ENCODE measurements at regions not wholly inside any gene's neighbourhood (a gene's known extent, or its start where the extent isn't known, plus 50 kb on each side); places are given as distances from the start of the nearest gene placed in this dataset.
"Not testable (repeated sequence)": the region's sequence is repeated elsewhere in the genome, so short reads cannot be mapped to it uniquely, and the experiment has no call there.

- no peak for TF ChIP-seq ZBTB33 (IDR thresholded peaks at IDR 0.05; ENCODE audit: extremely low read depth, insufficient replicate concordance, low read length)
- TF ChIP-seq YY1 (IDR thresholded peaks at IDR 0.05; ENCODE audit: extremely low read depth, insufficient replicate concordance, low read depth, low read length): no peak
- TF ChIP-seq EZH2phosphoT487 (IDR thresholded peaks at IDR 0.05; ENCODE audit: borderline replicate concordance): no peak
These were observed 91.3 kb downstream of the METRNL start (continued) for GRCh38 chr17:83170571-83171260.

- no peak overlapping the region for H3K4me3 ChIP-seq (replicated peaks in 1 of 2; ENCODE audit: low read depth in 1 of 2, low read length in 2 of 2)
- peak overlapping the region; percentile 99 for H2AFZ ChIP-seq (ENCODE audit: low read depth, low read length, poor library complexity, severe bottlenecking)
- H4K20me1 ChIP-seq (ENCODE audit: insufficient read depth): no peaks in the 10 kb centered on the region
- H3K27ac ChIP-seq (ENCODE audit: low read depth, low read length): no peak overlapping the region
- TF ChIP-seq EZH2phosphoT487 (IDR thresholded peaks at IDR 0.05; ENCODE audit: borderline replicate concordance) (no peak), ZFX (IDR thresholded peaks at IDR 0.05) (no peak), POLR2AphosphoS5 (IDR thresholded peaks at IDR 0.05; ENCODE audit: low read depth, low read length) (no peak), CEBPB (IDR thresholded peaks at IDR 0.05; ENCODE audit: low read depth) (no peak), CBX3 (IDR thresholded peaks at IDR 0.05; ENCODE audit: low read depth) (no peak), JUND (IDR thresholded peaks at IDR 0.05) (no peak), TCF7L2 (IDR thresholded peaks at IDR 0.05; ENCODE audit: borderline replicate concordance, extremely low read depth, insufficient read depth, insufficient read length) (no peak), EGR1 (IDR thresholded peaks at IDR 0.05; ENCODE audit: low read depth) (no peak), ATF3 (IDR thresholded peaks at IDR 0.05) (no peak), SIN3A (IDR thresholded peaks at IDR 0.05; ENCODE audit: low read depth) (no peak)
- no peaks in the 10 kb centered on the region for H3K36me3 ChIP-seq (ENCODE audit: control insufficient read depth in 1 of 2, insufficient read depth in 2 of 2, low read length in 2 of 2)
- CTCF ChIA-PET: no interaction called here
- peak overlapping the region; percentile 40 for H3K4me2 ChIP-seq (ENCODE audit: low read length)
- H3K9ac ChIP-seq (ENCODE audit: low read length): no peak overlapping the region
- RAD21 ChIA-PET (ENCODE audit: low non-redundant PET in 1 of 2, low total read pairs in 2 of 2, uncharacterized antibody in 2 of 2, unreplicated experiment in 2 of 2): no interaction called here
- no peaks in the 10 kb centered on the region for H3K27me3 ChIP-seq (ENCODE audit: insufficient read depth, low read length)
- no TSS peak for BruUV-seq (replicated peaks)
- POLR2A ChIA-PET: interaction anchor here (1.0 kb wide), 1 partner anchor 8 kb away, joined by 3 read pairs; no protein-coding TSS in a partner anchor
- ATAC-seq: peak; percentile 88
- no peaks in the 10 kb centered on the region for H3K9me2 ChIP-seq (ENCODE audit: insufficient read depth)
- intact Hi-C loops (cut with micrococcal nuclease): no loop called here
- H3K79me2 ChIP-seq (ENCODE audit: insufficient read depth, low read length): no peaks in the 10 kb centered on the region
- peaks cover 0 to 8% of the 10 kb centered on the region in 2 experiments; a peak in 2 of 4 replicates for H3K4me1 ChIP-seq (ENCODE audit: control insufficient read depth in 1 of 2, insufficient read depth in 2 of 2, low read length in 2 of 2)
- no peak for DNase-seq (ENCODE audit: low read depth, low spot score)
- H3K9me3 ChIP-seq (ENCODE audit: control insufficient read depth in 1 of 2, insufficient read depth in 1 of 2, low read depth in 1 of 2, low read length in 2 of 2): no peaks in the 10 kb centered on the region
These were observed 92.3 kb downstream of the METRNL start for GRCh38 chr17:83171661-83172060.

GRCh38 chr17:83172099-83172498 lies 92.7 kb downstream of the METRNL start:
- H3K9me3 ChIP-seq (ENCODE audit: control insufficient read depth in 1 of 2, insufficient read depth in 1 of 2, low read depth in 1 of 2, low read length in 2 of 2); H3K4me3 ChIP-seq (replicated peaks in 1 of 2; ENCODE audit: low read depth in 1 of 2, low read length in 2 of 2); H3K9ac ChIP-seq (ENCODE audit: low read length); BruUV-seq (replicated peaks); H3K79me2 ChIP-seq (ENCODE audit: insufficient read depth, low read length); H3K9me2 ChIP-seq (ENCODE audit: insufficient read depth); DNase-seq (ENCODE audit: low read depth, low spot score); H3K4me2 ChIP-seq (ENCODE audit: low read length); H3K27ac ChIP-seq (ENCODE audit: low read depth, low read length); H3K27me3 ChIP-seq (ENCODE audit: insufficient read depth, low read length); H3K4me1 ChIP-seq (ENCODE audit: control insufficient read depth in 1 of 2, insufficient read depth in 2 of 2, low read length in 2 of 2); RAD21 ChIA-PET (ENCODE audit: low non-redundant PET in 1 of 2, low total read pairs in 2 of 2, uncharacterized antibody in 2 of 2, unreplicated experiment in 2 of 2); H4K20me1 ChIP-seq (ENCODE audit: insufficient read depth); H3K36me3 ChIP-seq (ENCODE audit: control insufficient read depth in 1 of 2, insufficient read depth in 2 of 2, low read length in 2 of 2); CTCF ChIA-PET; intact Hi-C loops (cut with micrococcal nuclease): not testable (repeated sequence)
- peak overlapping the region; percentile 99 for H2AFZ ChIP-seq (ENCODE audit: low read depth, low read length, poor library complexity, severe bottlenecking)
- 0 out of 2 replicates have a peak, but pooled peaks have one; percentile 3 for ATAC-seq
- POLR2A ChIA-PET: interaction anchor here (1.0 kb wide), 1 partner anchor 8 kb away, joined by 3 read pairs; no protein-coding TSS in a partner anchor
